ENCODE measurements at regions not wholly inside any gene's neighbourhood (a gene's known extent, or its start where the extent isn't known, plus 50 kb on each side); places are given as distances from the start of the nearest gene placed in this dataset.

GRCh38 chr2:16197504-16198147 is 257.3 kb downstream of the MYCN start:
- DNase-seq (ENCODE audit: extremely low read depth in 1 of 2, low read depth in 1 of 2) = no peak

- no peak for DNase-seq (ENCODE audit: extremely low read depth in 1 of 2, low read depth in 1 of 2)
Measured at GRCh38 chr2:16196687-16197503, 256.5 kb downstream of the MYCN start.

- no peak for DNase-seq (ENCODE audit: extremely low read depth in 1 of 2, low read depth in 1 of 2)
Measured at GRCh38 chr2:16195681-16196070, 255.3 kb downstream of the MYCN start.

GRCh38 chr2:16194931-16195680 is 254.8 kb downstream of the MYCN start:
- no peak for DNase-seq (ENCODE audit: extremely low read depth in 1 of 2, low read depth in 1 of 2)

- no peak for DNase-seq (ENCODE audit: extremely low read depth in 1 of 2, low read depth in 1 of 2)
Measured at GRCh38 chr2:16194530-16194929, 254.2 kb downstream of the MYCN start.

- DNase-seq (ENCODE audit: extremely low read depth in 1 of 2, low read depth in 1 of 2) = no peak
Measured at GRCh38 chr2:16194096-16194390, 253.7 kb downstream of the MYCN start.

- no peak for DNase-seq (ENCODE audit: extremely low read depth in 1 of 2, low read depth in 1 of 2)
Measured at GRCh38 chr2:16192416-16193216, 252.3 kb downstream of the MYCN start.

GRCh38 chr2:16191431-16192200 is 251.3 kb downstream of the MYCN start:
- DNase-seq (ENCODE audit: extremely low read depth in 1 of 2, low read depth in 1 of 2) = no peak

GRCh38 chr2:16190446-16191270 is 250.3 kb downstream of the MYCN start:
- no peak for DNase-seq (ENCODE audit: extremely low read depth in 1 of 2, low read depth in 1 of 2)

- DNase-seq (ENCODE audit: extremely low read depth in 1 of 2, low read depth in 1 of 2) = no peak
Measured at GRCh38 chr2:16189836-16190160, 249.4 kb downstream of the MYCN start.

GRCh38 chr2:16189029-16189835 is 248.9 kb downstream of the MYCN start:
- no peak for DNase-seq (ENCODE audit: extremely low read depth in 1 of 2, low read depth in 1 of 2)

- DNase-seq (ENCODE audit: extremely low read depth in 1 of 2, low read depth in 1 of 2) = no peak
Measured at GRCh38 chr2:16188261-16188890, 248.0 kb downstream of the MYCN start.

- DNase-seq (ENCODE audit: extremely low read depth in 1 of 2, low read depth in 1 of 2) = no peak
Measured at GRCh38 chr2:16187482-16187817, 247.1 kb downstream of the MYCN start.

GRCh38 chr2:16186661-16187481 is 246.5 kb downstream of the MYCN start:
- DNase-seq (ENCODE audit: extremely low read depth in 1 of 2, low read depth in 1 of 2) = no peak

GRCh38 chr2:16185801-16186272 is 245.5 kb downstream of the MYCN start:
- DNase-seq (ENCODE audit: extremely low read depth in 1 of 2, low read depth in 1 of 2) = no peak

- no peak for DNase-seq (ENCODE audit: extremely low read depth in 1 of 2, low read depth in 1 of 2)
Measured at GRCh38 chr2:16184945-16185660, 244.8 kb downstream of the MYCN start.

GRCh38 chr2:16184341-16184890 is 244.1 kb downstream of the MYCN start:
- no peak for DNase-seq (ENCODE audit: extremely low read depth in 1 of 2, low read depth in 1 of 2)

Data from stimulated activated CD8-positive, alpha-beta memory T cell treated with anti-CD3 and anti-CD28 coated beads, Interleukin-7, amount 100 ng/mL, for 48 hours (primary cell).